ENCODE measurements at regions not wholly inside any gene's neighbourhood (a gene's known extent, or its start where the extent isn't known, plus 50 kb on each side); places are given as distances from the start of the nearest gene placed in this dataset.

DNA sequence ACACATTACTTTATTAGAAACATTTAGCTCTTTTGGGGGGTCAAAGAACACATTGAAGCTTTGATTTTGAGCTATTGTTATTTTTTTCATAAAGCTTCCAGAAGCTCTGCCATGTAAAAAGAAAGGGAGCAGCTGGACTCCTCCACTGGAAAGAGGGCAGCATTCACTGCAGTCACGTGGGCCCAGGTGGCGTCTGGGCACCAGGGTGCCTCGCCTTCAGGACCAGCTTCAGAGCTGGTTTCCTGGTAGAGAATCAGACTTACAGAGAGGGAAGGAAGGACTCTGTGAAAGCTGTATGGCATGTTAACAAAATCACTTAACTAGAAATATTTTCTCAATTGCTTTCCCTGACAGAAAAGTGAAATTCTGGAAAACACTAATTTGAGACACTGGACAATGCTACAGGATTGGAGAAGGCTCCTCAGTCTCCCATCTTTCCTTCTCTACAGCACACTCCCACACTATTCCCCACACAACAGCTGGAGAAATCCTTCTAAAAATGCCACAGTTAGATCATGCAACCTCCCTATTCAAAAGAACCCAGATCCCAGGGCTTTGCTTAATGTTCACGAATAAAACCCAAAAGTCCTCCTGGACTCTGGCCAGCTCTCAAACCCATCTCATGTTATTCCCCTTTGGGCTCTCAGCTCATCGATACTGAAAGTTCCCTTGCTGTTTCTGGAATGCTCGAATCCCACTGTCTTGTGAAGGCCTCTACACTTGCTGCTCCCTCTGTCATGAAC is 83.2 kb downstream of the NFKBIZ start:
- Histone ChIP-seq H3K27ac (ENCODE audit: low read depth in 1 of 2, low read length in 2 of 2) (no peak overlapping the region), H3K27me3 (ENCODE audit: control insufficient read depth in 4 of 4, insufficient read depth in 4 of 4, low read length in 3 of 4) (no peaks in the 10 kb centered on the region), H3K36me3 (ENCODE audit: control insufficient read depth in 4 of 4, insufficient read depth in 3 of 4, low read depth in 1 of 4, low read length in 3 of 4) (no peaks in the 10 kb centered on the region), H3K9me3 (ENCODE audit: control insufficient read depth in 4 of 4, low read length in 3 of 4) (no peaks in the 10 kb centered on the region), H3K9ac (ENCODE audit: low read depth in 1 of 2, low read length in 2 of 2) (no peak overlapping the region), H3K4me3 (ENCODE audit: low read depth in 1 of 3, low read length in 3 of 3) (no peak overlapping the region), H3K4me1 (ENCODE audit: control insufficient read depth in 4 of 4, insufficient read depth in 4 of 4, low read length in 3 of 4) (no peaks in the 10 kb centered on the region)
- DNase-seq (ENCODE audit: low spot score), result no peak
- no peak for TF ChIP-seq RXRA (IDR thresholded peaks at IDR 0.05)
- TF ChIP-seq RAD21 (IDR thresholded peaks at IDR 0.05), result no peak
- TF ChIP-seq FOXA1 (IDR thresholded peaks at IDR 0.05), result no peak
- TF ChIP-seq, protein P1, sequence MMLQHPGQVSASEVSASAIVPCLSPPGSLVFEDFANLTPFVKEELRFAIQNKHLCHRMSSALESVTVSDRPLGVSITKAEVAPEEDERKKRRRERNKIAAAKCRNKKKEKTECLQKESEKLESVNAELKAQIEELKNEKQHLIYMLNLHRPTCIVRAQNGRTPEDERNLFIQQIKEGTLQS (IDR thresholded peaks at IDR 0.05), result no peak
- TF ChIP-seq, protein P2, sequence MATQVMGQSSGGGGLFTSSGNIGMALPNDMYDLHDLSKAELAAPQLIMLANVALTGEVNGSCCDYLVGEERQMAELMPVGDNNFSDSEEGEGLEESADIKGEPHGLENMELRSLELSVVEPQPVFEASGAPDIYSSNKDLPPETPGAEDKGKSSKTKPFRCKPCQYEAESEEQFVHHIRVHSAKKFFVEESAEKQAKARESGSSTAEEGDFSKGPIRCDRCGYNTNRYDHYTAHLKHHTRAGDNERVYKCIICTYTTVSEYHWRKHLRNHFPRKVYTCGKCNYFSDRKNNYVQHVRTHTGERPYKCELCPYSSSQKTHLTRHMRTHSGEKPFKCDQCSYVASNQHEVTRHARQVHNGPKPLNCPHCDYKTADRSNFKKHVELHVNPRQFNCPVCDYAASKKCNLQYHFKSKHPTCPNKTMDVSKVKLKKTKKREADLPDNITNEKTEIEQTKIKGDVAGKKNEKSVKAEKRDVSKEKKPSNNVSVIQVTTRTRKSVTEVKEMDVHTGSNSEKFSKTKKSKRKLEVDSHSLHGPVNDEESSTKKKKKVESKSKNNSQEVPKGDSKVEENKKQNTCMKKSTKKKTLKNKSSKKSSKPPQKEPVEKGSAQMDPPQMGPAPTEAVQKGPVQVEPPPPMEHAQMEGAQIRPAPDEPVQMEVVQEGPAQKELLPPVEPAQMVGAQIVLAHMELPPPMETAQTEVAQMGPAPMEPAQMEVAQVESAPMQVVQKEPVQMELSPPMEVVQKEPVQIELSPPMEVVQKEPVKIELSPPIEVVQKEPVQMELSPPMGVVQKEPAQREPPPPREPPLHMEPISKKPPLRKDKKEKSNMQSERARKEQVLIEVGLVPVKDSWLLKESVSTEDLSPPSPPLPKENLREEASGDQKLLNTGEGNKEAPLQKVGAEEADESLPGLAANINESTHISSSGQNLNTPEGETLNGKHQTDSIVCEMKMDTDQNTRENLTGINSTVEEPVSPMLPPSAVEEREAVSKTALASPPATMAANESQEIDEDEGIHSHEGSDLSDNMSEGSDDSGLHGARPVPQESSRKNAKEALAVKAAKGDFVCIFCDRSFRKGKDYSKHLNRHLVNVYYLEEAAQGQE (IDR thresholded peaks at IDR 0.05), result no peak
- no peak for TF ChIP-seq HNF4A (conservative IDR thresholded peaks at IDR 0.05)
- TF ChIP-seq NR2F2 (IDR thresholded peaks at IDR 0.05), result no peak
- TF ChIP-seq FOXA2 (IDR thresholded peaks at IDR 0.05), result no peak
- no peak for TF ChIP-seq EGR1 (IDR thresholded peaks at IDR 0.05; ENCODE audit: low read depth in 2 of 2)
- TF ChIP-seq, protein P3, sequence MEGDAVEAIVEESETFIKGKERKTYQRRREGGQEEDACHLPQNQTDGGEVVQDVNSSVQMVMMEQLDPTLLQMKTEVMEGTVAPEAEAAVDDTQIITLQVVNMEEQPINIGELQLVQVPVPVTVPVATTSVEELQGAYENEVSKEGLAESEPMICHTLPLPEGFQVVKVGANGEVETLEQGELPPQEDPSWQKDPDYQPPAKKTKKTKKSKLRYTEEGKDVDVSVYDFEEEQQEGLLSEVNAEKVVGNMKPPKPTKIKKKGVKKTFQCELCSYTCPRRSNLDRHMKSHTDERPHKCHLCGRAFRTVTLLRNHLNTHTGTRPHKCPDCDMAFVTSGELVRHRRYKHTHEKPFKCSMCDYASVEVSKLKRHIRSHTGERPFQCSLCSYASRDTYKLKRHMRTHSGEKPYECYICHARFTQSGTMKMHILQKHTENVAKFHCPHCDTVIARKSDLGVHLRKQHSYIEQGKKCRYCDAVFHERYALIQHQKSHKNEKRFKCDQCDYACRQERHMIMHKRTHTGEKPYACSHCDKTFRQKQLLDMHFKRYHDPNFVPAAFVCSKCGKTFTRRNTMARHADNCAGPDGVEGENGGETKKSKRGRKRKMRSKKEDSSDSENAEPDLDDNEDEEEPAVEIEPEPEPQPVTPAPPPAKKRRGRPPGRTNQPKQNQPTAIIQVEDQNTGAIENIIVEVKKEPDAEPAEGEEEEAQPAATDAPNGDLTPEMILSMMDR (IDR thresholded peaks at IDR 0.05; ENCODE audit: low read depth, low read length, missing input control), result no peak
- TF ChIP-seq SP1 (IDR thresholded peaks at IDR 0.05), result no peak
- no peak for TF ChIP-seq HNF4G (IDR thresholded peaks at IDR 0.05)
- no peak for TF ChIP-seq JUND (IDR thresholded peaks at IDR 0.05)
- TF ChIP-seq, protein P4, sequence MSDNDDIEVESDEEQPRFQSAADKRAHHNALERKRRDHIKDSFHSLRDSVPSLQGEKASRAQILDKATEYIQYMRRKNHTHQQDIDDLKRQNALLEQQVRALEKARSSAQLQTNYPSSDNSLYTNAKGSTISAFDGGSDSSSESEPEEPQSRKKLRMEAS (IDR thresholded peaks at IDR 0.05), result no peak
- TF ChIP-seq YY1 (IDR thresholded peaks at IDR 0.05), result no peak
- TF ChIP-seq GABPA (IDR thresholded peaks at IDR 0.05 in 1 of 2, conservative IDR thresholded peaks at IDR 0.05 in 1 of 2), result no peak
- TF ChIP-seq, protein P5, sequence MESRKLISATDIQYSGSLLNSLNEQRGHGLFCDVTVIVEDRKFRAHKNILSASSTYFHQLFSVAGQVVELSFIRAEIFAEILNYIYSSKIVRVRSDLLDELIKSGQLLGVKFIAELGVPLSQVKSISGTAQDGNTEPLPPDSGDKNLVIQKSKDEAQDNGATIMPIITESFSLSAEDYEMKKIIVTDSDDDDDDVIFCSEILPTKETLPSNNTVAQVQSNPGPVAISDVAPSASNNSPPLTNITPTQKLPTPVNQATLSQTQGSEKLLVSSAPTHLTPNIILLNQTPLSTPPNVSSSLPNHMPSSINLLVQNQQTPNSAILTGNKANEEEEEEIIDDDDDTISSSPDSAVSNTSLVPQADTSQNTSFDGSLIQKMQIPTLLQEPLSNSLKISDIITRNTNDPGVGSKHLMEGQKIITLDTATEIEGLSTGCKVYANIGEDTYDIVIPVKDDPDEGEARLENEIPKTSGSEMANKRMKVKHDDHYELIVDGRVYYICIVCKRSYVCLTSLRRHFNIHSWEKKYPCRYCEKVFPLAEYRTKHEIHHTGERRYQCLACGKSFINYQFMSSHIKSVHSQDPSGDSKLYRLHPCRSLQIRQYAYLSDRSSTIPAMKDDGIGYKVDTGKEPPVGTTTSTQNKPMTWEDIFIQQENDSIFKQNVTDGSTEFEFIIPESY (IDR thresholded peaks at IDR 0.05), result no peak
- TF ChIP-seq TAF1 (conservative IDR thresholded peaks at IDR 0.05), result no peak
- 86% methylated on average over 6 of the region's 6 CpGs for WGBS
